ENCODE measurements at regions not wholly inside any gene's neighbourhood (a gene's known extent, or its start where the extent isn't known, plus 50 kb on each side); places are given as distances from the start of the nearest gene placed in this dataset.

DNA sequence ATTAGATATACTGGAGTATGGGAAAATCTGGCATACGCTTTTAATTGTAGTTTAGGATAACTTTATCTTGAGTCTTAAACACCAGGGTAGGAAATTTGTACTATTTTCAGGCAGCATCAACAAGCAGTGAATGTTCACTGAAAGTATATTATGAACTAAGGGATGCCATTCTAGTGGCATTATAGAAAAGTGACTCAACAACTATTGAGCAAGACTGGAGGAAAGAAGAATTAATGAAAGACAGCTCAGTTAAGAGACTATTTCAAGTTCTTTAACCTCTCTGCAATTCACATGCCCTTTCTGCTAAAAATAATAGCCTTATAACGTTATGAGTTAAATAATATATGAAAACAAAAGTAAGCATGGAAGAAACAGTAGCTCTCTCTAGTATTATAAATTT, 343.1 kb downstream of the FSCB start:
- no peak for DNase-seq
- intact Hi-C loops (cut with DNase I; ENCODE audit: low total_unique reads) = no loop called here
- TF ChIP-seq, protein P1, sequence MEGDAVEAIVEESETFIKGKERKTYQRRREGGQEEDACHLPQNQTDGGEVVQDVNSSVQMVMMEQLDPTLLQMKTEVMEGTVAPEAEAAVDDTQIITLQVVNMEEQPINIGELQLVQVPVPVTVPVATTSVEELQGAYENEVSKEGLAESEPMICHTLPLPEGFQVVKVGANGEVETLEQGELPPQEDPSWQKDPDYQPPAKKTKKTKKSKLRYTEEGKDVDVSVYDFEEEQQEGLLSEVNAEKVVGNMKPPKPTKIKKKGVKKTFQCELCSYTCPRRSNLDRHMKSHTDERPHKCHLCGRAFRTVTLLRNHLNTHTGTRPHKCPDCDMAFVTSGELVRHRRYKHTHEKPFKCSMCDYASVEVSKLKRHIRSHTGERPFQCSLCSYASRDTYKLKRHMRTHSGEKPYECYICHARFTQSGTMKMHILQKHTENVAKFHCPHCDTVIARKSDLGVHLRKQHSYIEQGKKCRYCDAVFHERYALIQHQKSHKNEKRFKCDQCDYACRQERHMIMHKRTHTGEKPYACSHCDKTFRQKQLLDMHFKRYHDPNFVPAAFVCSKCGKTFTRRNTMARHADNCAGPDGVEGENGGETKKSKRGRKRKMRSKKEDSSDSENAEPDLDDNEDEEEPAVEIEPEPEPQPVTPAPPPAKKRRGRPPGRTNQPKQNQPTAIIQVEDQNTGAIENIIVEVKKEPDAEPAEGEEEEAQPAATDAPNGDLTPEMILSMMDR (IDR thresholded peaks at IDR 0.05 in 4 of 5, conservative IDR thresholded peaks at IDR 0.05 in 1 of 5) = no peak
- TF ChIP-seq POLR2A (IDR thresholded peaks at IDR 0.05) = no peak

DNA sequence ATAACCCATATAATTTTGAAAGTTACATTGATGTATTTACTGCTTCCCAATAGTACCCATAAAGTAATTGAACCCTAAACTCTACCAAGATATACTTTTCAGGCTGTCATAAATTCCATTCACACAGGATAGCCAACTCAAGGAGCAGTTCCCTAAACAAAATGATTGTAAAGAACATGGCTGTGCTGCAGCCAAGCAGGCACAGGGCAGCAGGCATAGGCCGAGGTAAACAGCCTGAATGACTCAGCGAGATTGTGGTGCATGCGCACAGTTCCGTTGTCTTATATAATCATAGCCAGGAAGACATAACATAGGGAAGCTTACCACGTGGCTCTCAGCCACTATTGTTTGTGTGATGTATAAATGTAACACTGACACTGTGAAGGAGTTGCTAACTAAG, 344.9 kb downstream of the FSCB start:
- in situ Hi-C loops (cut with MboI; ENCODE audit: low sequenced_read_pairs in 4 of 4) = no loop called here
- no peaks in the 10 kb centered on the region for H3K4me1 ChIP-seq
- no peak for TF ChIP-seq POLR2A (IDR thresholded peaks at IDR 0.05)
- TF ChIP-seq, protein P1 (IDR thresholded peaks at IDR 0.05 in 4 of 5, conservative IDR thresholded peaks at IDR 0.05 in 1 of 5) = no peak
- no peak overlapping the region for H3K27ac ChIP-seq
- no peak overlapping the region for H3K4me3 ChIP-seq
- H3K36me3 ChIP-seq = no peaks in the 10 kb centered on the region
- H3K9me3 ChIP-seq = no peaks in the 10 kb centered on the region
- no peaks in the 10 kb centered on the region for H3K27me3 ChIP-seq
- DNase-seq = no peak
- intact Hi-C loops (cut with DNase I; ENCODE audit: low total_unique reads) = no loop called here
- ATAC-seq = no peak

More for the DNA sequence above, 343.1 kb downstream of the FSCB start:
- in situ Hi-C loops (cut with MboI; ENCODE audit: low sequenced_read_pairs in 4 of 4) = no loop called here
- H3K9me3 ChIP-seq = no peaks in the 10 kb centered on the region
- no peak for ATAC-seq
- H3K27ac ChIP-seq = no peak overlapping the region
- no peaks in the 10 kb centered on the region for H3K36me3 ChIP-seq
- H3K4me1 ChIP-seq = no peaks in the 10 kb centered on the region
- H3K4me3 ChIP-seq = no peak overlapping the region
- H3K27me3 ChIP-seq = no peaks in the 10 kb centered on the region

DNA sequence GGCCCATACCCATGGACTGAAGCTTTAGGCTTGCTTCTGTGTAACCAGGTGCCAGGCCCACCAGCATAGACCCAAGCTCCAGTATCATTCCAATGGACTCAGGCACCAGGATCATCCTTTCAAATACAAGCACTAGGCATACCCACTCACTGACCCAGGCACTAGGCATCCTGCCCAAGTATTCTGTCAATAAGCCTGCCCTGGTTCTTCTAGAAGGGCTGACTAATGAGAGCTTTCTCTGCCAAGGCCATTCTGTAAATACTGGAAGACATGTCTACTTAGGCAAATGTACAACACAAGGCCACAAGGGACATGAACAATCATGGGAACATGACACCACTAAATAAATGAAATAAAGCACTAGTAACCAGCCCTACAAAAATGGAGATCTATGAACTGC, 352.2 kb downstream of the FSCB start:
- Histone ChIP-seq H3K9me3 (no peaks in the 10 kb centered on the region), H3K27ac (no peak overlapping the region), H3K4me3 (no peak overlapping the region), H3K4me1 (no peaks in the 10 kb centered on the region), H3K27me3 (no peaks in the 10 kb centered on the region), H3K36me3 (no peaks in the 10 kb centered on the region)
- DNase-seq = no peak
- intact Hi-C loops (cut with DNase I; ENCODE audit: low total_unique reads) (no loop called here), in situ Hi-C loops (cut with MboI; ENCODE audit: low sequenced_read_pairs in 4 of 4) (no loop called here)
- ATAC-seq = no peak
- no peak for TF ChIP-seq POLR2A (IDR thresholded peaks at IDR 0.05)
- TF ChIP-seq, protein P1 (IDR thresholded peaks at IDR 0.05 in 4 of 5, conservative IDR thresholded peaks at IDR 0.05 in 1 of 5) = no peak

DNA sequence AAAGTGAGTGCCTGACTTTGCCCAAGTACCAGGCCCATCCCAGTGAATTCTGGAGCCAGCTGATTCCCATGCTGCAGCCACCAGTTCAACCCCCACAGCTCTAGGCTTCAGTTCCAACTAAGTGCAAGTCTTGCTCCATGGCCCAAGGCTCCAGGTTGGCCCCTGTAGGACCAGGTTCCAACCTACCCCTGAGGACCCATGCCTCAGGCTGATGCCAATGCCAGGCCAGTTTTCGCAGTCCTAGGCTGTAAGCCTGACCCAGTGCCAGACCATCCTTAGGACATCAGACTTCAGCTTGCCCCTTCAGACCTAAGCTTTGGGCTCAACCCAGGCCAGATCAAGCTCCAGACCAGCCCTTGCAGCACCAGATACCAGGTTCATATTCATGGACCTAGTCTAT, 352.6 kb downstream of the FSCB start:
- Histone ChIP-seq H3K27ac (no peak overlapping the region), H3K27me3 (no peaks in the 10 kb centered on the region), H3K9me3 (no peaks in the 10 kb centered on the region), H3K4me1 (no peaks in the 10 kb centered on the region), H3K4me3 (no peak overlapping the region), H3K36me3 (no peaks in the 10 kb centered on the region)
- intact Hi-C loops (cut with DNase I; ENCODE audit: low total_unique reads) = no loop called here
- in situ Hi-C loops (cut with MboI; ENCODE audit: low sequenced_read_pairs in 4 of 4) = no loop called here
- DNase-seq = no peak
- TF ChIP-seq POLR2A (IDR thresholded peaks at IDR 0.05) = no peak
- TF ChIP-seq, protein P1 (IDR thresholded peaks at IDR 0.05 in 4 of 5, conservative IDR thresholded peaks at IDR 0.05 in 1 of 5) = no peak
- no peak for ATAC-seq

DNA sequence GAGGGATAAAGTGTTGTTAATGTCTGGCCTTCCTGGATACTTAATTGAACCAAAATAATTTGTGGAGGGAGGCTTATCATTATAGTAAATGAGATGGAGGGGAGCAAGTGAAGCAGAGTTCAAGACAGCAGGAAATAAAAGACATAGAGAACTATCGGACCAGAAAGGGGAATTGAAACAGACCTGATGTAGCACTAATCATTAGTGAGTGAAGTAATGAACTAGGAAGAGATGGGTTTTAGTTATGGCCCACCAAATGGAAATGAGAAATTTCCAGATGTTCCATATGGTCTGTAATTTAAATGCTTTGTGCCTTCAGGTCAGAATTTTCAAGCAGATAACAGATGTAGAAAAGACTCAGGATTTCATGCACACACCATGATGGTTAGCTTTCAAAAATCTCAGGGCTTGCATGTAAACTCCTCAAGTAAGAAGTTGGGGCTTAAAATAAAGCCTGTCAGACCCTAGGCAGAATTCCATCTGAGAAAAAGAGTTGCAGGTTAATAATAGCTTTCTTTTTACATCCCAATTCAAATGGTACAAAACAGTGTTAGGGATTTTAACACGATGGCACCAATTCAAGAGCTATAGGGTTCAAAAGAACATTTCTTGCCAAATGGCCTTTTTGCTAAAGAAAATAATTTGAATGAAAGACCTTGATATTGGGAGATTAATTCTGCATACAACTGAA, 355.8 kb downstream of the FSCB start:
- TF ChIP-seq, protein P1 (IDR thresholded peaks at IDR 0.05 in 4 of 5, conservative IDR thresholded peaks at IDR 0.05 in 1 of 5) = no peak
- TF ChIP-seq POLR2A (IDR thresholded peaks at IDR 0.05) = no peak
- no peak for ATAC-seq
- no peaks in the 10 kb centered on the region for H3K4me1 ChIP-seq
- no peaks in the 10 kb centered on the region for H3K9me3 ChIP-seq
- no peak overlapping the region for H3K4me3 ChIP-seq
- no peaks in the 10 kb centered on the region for H3K27me3 ChIP-seq
- DNase-seq = no peak
- intact Hi-C loops (cut with DNase I; ENCODE audit: low total_unique reads) = no loop called here
- H3K27ac ChIP-seq = no peak overlapping the region
- in situ Hi-C loops (cut with MboI; ENCODE audit: low sequenced_read_pairs in 4 of 4) = no loop called here
- H3K36me3 ChIP-seq = no peaks in the 10 kb centered on the region

Data from gastrocnemius medialis (tissue), 4 donors.